NCI-H524 treated with DMSO at 0.1 percent for 48 hours (cell line): ENCODE measurements at regions not wholly inside any gene's neighbourhood (a gene's known extent, or its start where the extent isn't known, plus 50 kb on each side); places are given as distances from the start of the nearest gene placed in this dataset.
"Not testable (repeated sequence)": the region's sequence is repeated elsewhere in the genome, so short reads cannot be mapped to it uniquely, and the experiment has no call there.

ENCODE experiments used
- DNase-seq: peaks from one replicate; lab custom pipeline; 2025; lab: John Stamatoyannopoulos, UW

GRCh38 chr21:16420031-16420724 is 690.4 kb downstream of the USP25 start:
- DNase-seq: no peak

GRCh38 chr21:16421007-16421406 is 691.2 kb downstream of the USP25 start:
- DNase-seq: no peak

GRCh38 chr21:16421965-16422364 is 692.2 kb downstream of the USP25 start:
- no peak for DNase-seq

GRCh38 chr21:16422702-16423101 is 692.9 kb downstream of the USP25 start:
- no peak for DNase-seq

- DNase-seq: no peak
Observed at GRCh38 chr21:16423921-16424320, 694.1 kb downstream of the USP25 start.

GRCh38 chr21:16424331-16424751 is 694.6 kb downstream of the USP25 start:
- DNase-seq: no peak

- no peak for DNase-seq
Observed at GRCh38 chr21:16425376-16425775, 695.6 kb downstream of the USP25 start.

- no peak for DNase-seq
Observed at GRCh38 chr21:16426936-16427335, 697.2 kb downstream of the USP25 start.

GRCh38 chr21:16427587-16428087 is 697.9 kb downstream of the USP25 start:
- no peak for DNase-seq

GRCh38 chr21:16437586-16437985 is 707.8 kb downstream of the USP25 start:
- no peak for DNase-seq

- DNase-seq: no peak
Observed at GRCh38 chr21:16438761-16439160, 709.0 kb downstream of the USP25 start.

- DNase-seq: no peak
Observed at GRCh38 chr21:16441789-16442188, 712.0 kb downstream of the USP25 start.

GRCh38 chr21:16454399-16454798 is 724.6 kb downstream of the USP25 start:
- DNase-seq: no peak

GRCh38 chr21:16455526-16455925 is 725.7 kb downstream of the USP25 start:
- no peak for DNase-seq

- no peak for DNase-seq
Observed at GRCh38 chr21:16455978-16456377, 726.2 kb downstream of the USP25 start.

- DNase-seq: no peak
Observed at GRCh38 chr21:16457498-16457897, 727.7 kb downstream of the USP25 start.

- DNase-seq: no peak
Observed at GRCh38 chr21:16460936-16461335, 731.2 kb downstream of the USP25 start.

GRCh38 chr21:16464211-16464889 is 734.6 kb downstream of the USP25 start:
- DNase-seq: not testable (repeated sequence)

GRCh38 chr21:16468184-16468583 is 738.4 kb downstream of the USP25 start:
- DNase-seq: no peak

- DNase-seq: no peak
Observed at GRCh38 chr21:16473988-16474387, 744.2 kb downstream of the USP25 start.

GRCh38 chr21:16476056-16476825 is 746.5 kb downstream of the USP25 start:
- DNase-seq: no peak

GRCh38 chr21:16488042-16488441 is 758.3 kb downstream of the USP25 start:
- DNase-seq: no peak

GRCh38 chr21:16492356-16492755 is 762.6 kb downstream of the USP25 start:
- DNase-seq: no peak
